Lung (tissue), 11 donors: ENCODE measurements at regions not wholly inside any gene's neighbourhood (a gene's known extent, or its start where the extent isn't known, plus 50 kb on each side); places are given as distances from the start of the nearest gene placed in this dataset.

Experiments
- ATAC-seq: fragments of 200-7000 bp; cut with Tn5 transposase; one replicate; pipeline ENCODE4 v1.9.1; 2020; ENCODE audit warnings: moderate number of reproducible peaks; ENCODE audit not compliant: insufficient read depth, low FRiP score
- DNase-seq, 3 donors: peaks; one replicate each; pipeline ENCODE4 v3.0.0-alpha.2; 2013 to 2017
- H3K27ac ChIP-seq, 2 donors: one replicate each; pipeline ENCODE4 v1.5.1; 2013; ENCODE audit warnings: mild to moderate bottlenecking in 2 of 2, moderate library complexity in 2 of 2, control low read depth in 1 of 2, inconsistent platforms in 1 of 2, low read depth in 1 of 2, low read length in 1 of 2
- H3K27me3 ChIP-seq, 3 donors: one replicate each; pipeline ENCODE4 v1.5.1; 2013; ENCODE audit warnings: low read length in 2 of 3; ENCODE audit not compliant: control insufficient read depth in 3 of 3, insufficient read depth in 3 of 3
- H3K36me3 ChIP-seq, 4 donors: one replicate each; pipeline ENCODE4 v1.5.1; 2013; ENCODE audit warnings: low read length in 4 of 4, mild to moderate bottlenecking in 1 of 4, moderate library complexity in 1 of 4; ENCODE audit not compliant: control insufficient read depth in 4 of 4, insufficient read depth in 4 of 4
- H3K4me1 ChIP-seq, 5 donors: one replicate each; pipeline ENCODE4 v1.5.1; 2013; ENCODE audit warnings: low read length in 5 of 5, mild to moderate bottlenecking in 2 of 5, moderate library complexity in 1 of 5; ENCODE audit not compliant: control insufficient read depth in 5 of 5, insufficient read depth in 5 of 5
- H3K4me3 ChIP-seq: one replicate; pipeline ENCODE4 v1.5.1; 2013; ENCODE audit warnings: mild to moderate bottlenecking, control low read depth, moderate library complexity
- H3K9ac ChIP-seq, 2 donors: one replicate each; pipeline ENCODE4 v1.5.1; 2013; ENCODE audit warnings: low read length in 2 of 2, control low read depth in 1 of 2; ENCODE audit not compliant: insufficient read depth in 1 of 2
- H3K9me3 ChIP-seq, 4 donors: one replicate each; pipeline ENCODE4 v1.5.1; 2013; ENCODE audit warnings: low read length in 3 of 4, mild to moderate bottlenecking in 1 of 4, moderate library complexity in 1 of 4; ENCODE audit not compliant: control insufficient read depth in 4 of 4, insufficient read depth in 3 of 4
- WGBS, 2 donors: extraction: QIAGEN DNeasy Blood & Tissue Kit; methylation state at CpG; one replicate each; pipeline ENCODE4 v1.1.7; 2013; 5-methylcytosine and 5-hydroxymethylcytosine counted together
- TF ChIP-seq, protein P1 (sequence below): IDR thresholded peaks from 2 replicates; pipeline ENCODE4 v1.5.1; 2012; ENCODE audit warnings: mild to moderate bottlenecking; ENCODE audit errors: control extremely low read depth, extremely low read depth
- donor health status: control.
- donor health status: control.
- donor health status: Bipolar disorder and iron deficiency.
- donor health status: healthy.
- donor health status: DM: yes; HTN: yes; CAD: no.

DNA sequence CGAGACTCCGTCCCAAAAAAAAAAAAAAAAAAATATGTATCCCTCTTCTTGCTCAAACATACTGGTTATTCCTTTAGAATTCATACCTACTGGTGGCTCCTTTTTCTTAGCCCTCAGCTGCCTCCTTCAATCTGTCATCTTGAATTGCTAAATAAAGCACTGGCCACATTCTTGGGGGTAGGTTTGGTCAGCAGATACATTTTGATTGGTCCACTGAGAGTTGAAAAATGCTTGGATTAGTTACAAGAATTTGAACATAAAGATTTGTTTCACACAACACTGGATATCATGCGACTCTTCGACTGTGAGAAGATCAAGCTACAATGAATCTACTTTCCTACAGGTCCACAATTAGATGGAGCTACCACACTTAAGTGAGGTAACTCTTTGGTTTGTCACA, 906.1 kb upstream of the SLC39A10 start:
- Histone ChIP-seq H3K4me3 (no peak overlapping the region), H3K27ac (no peak overlapping the region), H3K9me3 (no peaks in the 10 kb centered on the region), H3K36me3 (no peaks in the 10 kb centered on the region), H3K9ac (no peak overlapping the region), H3K27me3 (no peaks in the 10 kb centered on the region), H3K4me1 (no peaks in the 10 kb centered on the region)
- no peak for DNase-seq
- no peak for ATAC-seq
- TF ChIP-seq, protein P1, sequence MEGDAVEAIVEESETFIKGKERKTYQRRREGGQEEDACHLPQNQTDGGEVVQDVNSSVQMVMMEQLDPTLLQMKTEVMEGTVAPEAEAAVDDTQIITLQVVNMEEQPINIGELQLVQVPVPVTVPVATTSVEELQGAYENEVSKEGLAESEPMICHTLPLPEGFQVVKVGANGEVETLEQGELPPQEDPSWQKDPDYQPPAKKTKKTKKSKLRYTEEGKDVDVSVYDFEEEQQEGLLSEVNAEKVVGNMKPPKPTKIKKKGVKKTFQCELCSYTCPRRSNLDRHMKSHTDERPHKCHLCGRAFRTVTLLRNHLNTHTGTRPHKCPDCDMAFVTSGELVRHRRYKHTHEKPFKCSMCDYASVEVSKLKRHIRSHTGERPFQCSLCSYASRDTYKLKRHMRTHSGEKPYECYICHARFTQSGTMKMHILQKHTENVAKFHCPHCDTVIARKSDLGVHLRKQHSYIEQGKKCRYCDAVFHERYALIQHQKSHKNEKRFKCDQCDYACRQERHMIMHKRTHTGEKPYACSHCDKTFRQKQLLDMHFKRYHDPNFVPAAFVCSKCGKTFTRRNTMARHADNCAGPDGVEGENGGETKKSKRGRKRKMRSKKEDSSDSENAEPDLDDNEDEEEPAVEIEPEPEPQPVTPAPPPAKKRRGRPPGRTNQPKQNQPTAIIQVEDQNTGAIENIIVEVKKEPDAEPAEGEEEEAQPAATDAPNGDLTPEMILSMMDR: no peak
- WGBS, 2 donors: 90 to 96% methylated on average over 2 of the region's 4 CpGs

DNA sequence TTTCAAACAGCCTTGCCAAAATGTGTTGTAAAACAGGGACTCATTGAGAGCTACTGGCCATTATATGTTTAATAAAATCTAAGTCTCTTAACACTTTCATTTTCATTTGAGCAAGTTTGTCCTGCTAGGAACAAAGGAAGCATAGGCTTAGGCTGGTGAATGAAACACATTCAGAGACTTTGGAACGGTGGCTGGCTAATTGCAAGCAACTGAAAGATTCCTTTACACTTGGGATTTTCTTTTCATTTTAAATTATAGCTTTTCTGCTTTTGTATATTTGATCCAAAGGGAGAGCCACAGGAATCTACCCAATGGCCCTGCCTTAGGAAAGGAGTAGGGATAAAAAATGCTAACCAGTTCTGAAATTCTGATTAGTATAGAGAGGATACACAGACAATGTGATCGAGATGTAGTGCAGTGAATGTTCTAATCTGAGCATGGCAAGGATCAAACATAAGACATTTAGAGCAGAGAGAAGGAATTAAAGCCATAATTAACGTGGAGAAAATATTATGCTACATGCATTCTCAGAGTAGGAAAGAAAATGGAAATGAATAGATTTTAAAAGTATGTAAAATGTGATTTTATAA, 911.4 kb upstream of the SLC39A10 start:
- no peak overlapping the region for H3K4me3 ChIP-seq
- ATAC-seq: no peak
- DNase-seq: peak in 1 of 3 donors; percentile 0
- H3K9me3 ChIP-seq: no peaks in the 10 kb centered on the region
- H3K27ac ChIP-seq: no peak overlapping the region
- H3K4me1 ChIP-seq: no peaks in the 10 kb centered on the region
- H3K9ac ChIP-seq: no peak overlapping the region
- TF ChIP-seq, protein P1: no peak
- no peaks in the 10 kb centered on the region for H3K36me3 ChIP-seq
- WGBS, 2 donors: 61 to 68% methylated on average over 3 of the region's 3 CpGs
- no peaks in the 10 kb centered on the region for H3K27me3 ChIP-seq

DNA sequence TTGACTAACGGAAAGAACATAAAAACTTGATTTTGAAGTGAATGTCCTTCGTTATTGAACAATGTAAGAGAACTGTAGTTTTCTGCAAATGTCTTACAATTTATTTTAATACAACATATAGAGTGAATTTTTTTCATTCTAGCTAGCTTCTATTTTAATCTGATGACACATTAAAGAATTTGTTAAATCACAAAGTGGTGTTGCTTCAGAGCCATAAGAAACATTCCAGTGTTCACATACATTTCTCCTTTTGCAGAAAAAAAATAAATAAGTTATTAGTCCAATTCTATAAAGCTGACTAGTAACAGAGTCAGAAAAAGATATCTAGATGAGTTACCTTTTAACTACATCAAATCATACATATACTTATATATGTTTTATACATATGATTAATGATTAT, 914.3 kb upstream of the SLC39A10 start:
- H3K9me3 ChIP-seq: no peaks in the 10 kb centered on the region
- no peaks in the 10 kb centered on the region for H3K36me3 ChIP-seq
- WGBS, 2 donors: 89 to 97% methylated on average over 2 of the region's 2 CpGs
- H3K4me3 ChIP-seq: no peak overlapping the region
- no peak overlapping the region for H3K27ac ChIP-seq
- no peaks in the 10 kb centered on the region for H3K4me1 ChIP-seq
- H3K27me3 ChIP-seq: no peaks in the 10 kb centered on the region
- H3K9ac ChIP-seq: no peak overlapping the region
- DNase-seq (no peak), ATAC-seq (no peak)
- TF ChIP-seq, protein P1: no peak

DNA sequence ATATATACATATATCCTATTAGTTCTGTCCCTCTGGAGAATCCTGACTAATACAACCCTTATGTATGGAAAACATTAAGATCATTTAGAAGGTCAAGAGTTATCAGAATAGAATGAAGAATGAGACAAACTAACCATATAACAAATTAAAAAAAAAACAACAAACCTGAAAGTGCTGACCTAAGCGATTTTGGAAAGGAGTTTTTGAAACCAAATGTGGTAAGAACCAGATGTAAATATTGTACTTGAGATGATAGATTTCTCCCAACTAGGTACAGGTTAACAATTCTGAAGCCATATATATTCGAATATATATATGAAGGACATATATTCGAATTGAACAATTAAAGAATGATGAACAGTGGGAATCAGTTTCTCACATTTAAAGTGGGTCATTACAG, 917.8 kb upstream of the SLC39A10 start:
- Histone ChIP-seq H3K27me3 (no peaks in the 10 kb centered on the region), H3K9ac (no peak overlapping the region), H3K4me3 (no peak overlapping the region), H3K9me3 (no peaks in the 10 kb centered on the region), H3K4me1 (no peaks in the 10 kb centered on the region), H3K36me3 (no peaks in the 10 kb centered on the region), H3K27ac (no peak overlapping the region)
- TF ChIP-seq, protein P1: no peak
- no peak for ATAC-seq
- DNase-seq: no peak
- 89 to 92% methylated on average over 3 of the region's 3 CpGs for WGBS, 2 donors
